Right atrium auricular region (tissue), 2 donors: ENCODE measurements at regions not wholly inside any gene's neighbourhood (a gene's known extent, or its start where the extent isn't known, plus 50 kb on each side); places are given as distances from the start of the nearest gene placed in this dataset.

Source experiments
- DNase-seq: peaks from one replicate; pipeline ENCODE4 v3.0.0-alpha.2; 2019; ENCODE audit warnings: low spot score
- H3K27ac ChIP-seq, 2 donors: fragments of 200-600 bp; sonication (generic); 1 replicate in 1 of 2; 2 replicates in 1 of 2; pipeline ENCODE4 v1.5.1; 2016 to 2019
- H3K27me3 ChIP-seq, 2 donors: fragments of 200-600 bp; sonication (generic); one replicate each; pipeline versions ENCODE4 v1.5.1 to v1.6.0; 2017 to 2019
- H3K36me3 ChIP-seq: fragments of 200-600 bp; sonication (generic); one replicate; pipeline ENCODE4 v1.5.1; 2016
- H3K4me1 ChIP-seq, 2 donors: fragments of 200-600 bp; sonication (generic); one replicate each; pipeline versions ENCODE4 v1.5.1 to v1.6.0; 2017 to 2019
- H3K4me3 ChIP-seq, 2 donors: fragments of 200-600 bp; sonication (generic); 1 replicate in 1 of 2; 2 replicates in 1 of 2; pipeline ENCODE4 v1.5.1; 2017 to 2019; ENCODE audit warnings: mild to moderate bottlenecking in 1 of 2, moderate library complexity in 1 of 2
- H3K9me3 ChIP-seq, 2 donors: fragments of 200-600 bp; sonication (generic); one replicate each; pipeline ENCODE4 v1.5.1; 2019
- CTCF ChIP-seq, 2 donors: fragments of 200-600 bp; sonication (generic); IDR thresholded peaks; one replicate each; pipeline ENCODE4 v1.5.1; 2019; ENCODE audit warnings: antibody characterized with exemption in 2 of 2

- Histone ChIP-seq H3K4me3 (no peak overlapping the region), H3K27me3 (no peaks in the 10 kb centered on the region), H3K9me3 (no peaks in the 10 kb centered on the region), H3K36me3 (peaks cover 4% of the 10 kb centered on the region), H3K4me1 (no peaks in the 10 kb centered on the region), H3K27ac (no peak overlapping the region)
- TF ChIP-seq CTCF (IDR thresholded peaks at IDR 0.05), result no peak
- no peak for DNase-seq
These were observed 312.8 kb upstream of the RGS6 start for GRCh38 chr14:71619472-71619871.

GRCh38 chr14:71620401-71620800, 311.8 kb upstream of the RGS6 start:
- H3K27me3 ChIP-seq, result no peaks in the 10 kb centered on the region
- no peak overlapping the region for H3K27ac ChIP-seq
- TF ChIP-seq CTCF (IDR thresholded peaks at IDR 0.05), result no peak
- H3K4me1 ChIP-seq, result no peaks in the 10 kb centered on the region
- H3K36me3 ChIP-seq, result peaks cover 4% of the 10 kb centered on the region
- H3K9me3 ChIP-seq, result no peaks in the 10 kb centered on the region
- DNase-seq, result no peak
- no peak overlapping the region for H3K4me3 ChIP-seq

- no peak for TF ChIP-seq CTCF (IDR thresholded peaks at IDR 0.05)
- H3K4me1 ChIP-seq, result no peaks in the 10 kb centered on the region
- no peak for DNase-seq
- H3K4me3 ChIP-seq, result no peak overlapping the region
- no peaks in the 10 kb centered on the region for H3K9me3 ChIP-seq
- H3K27me3 ChIP-seq, result no peaks in the 10 kb centered on the region
- peaks cover 4% of the 10 kb centered on the region for H3K36me3 ChIP-seq
- no peak overlapping the region for H3K27ac ChIP-seq
These were observed 311.0 kb upstream of the RGS6 start for GRCh38 chr14:71621276-71621675.

GRCh38 chr14:71621980-71622605, 310.1 kb upstream of the RGS6 start:
- Histone ChIP-seq H3K27ac (no peak overlapping the region), H3K9me3 (no peaks in the 10 kb centered on the region), H3K4me1 (no peaks in the 10 kb centered on the region), H3K27me3 (no peaks in the 10 kb centered on the region), H3K4me3 (no peak overlapping the region), H3K36me3 (peaks cover 4% of the 10 kb centered on the region)
- TF ChIP-seq CTCF (IDR thresholded peaks at IDR 0.05), result no peak
- DNase-seq, result no peak

- no peak overlapping the region for H3K27ac ChIP-seq
- no peak overlapping the region for H3K4me3 ChIP-seq
- H3K9me3 ChIP-seq, result no peaks in the 10 kb centered on the region
- H3K36me3 ChIP-seq, result peaks cover 4% of the 10 kb centered on the region
- DNase-seq, result no peak
- no peaks in the 10 kb centered on the region for H3K27me3 ChIP-seq
- TF ChIP-seq CTCF (IDR thresholded peaks at IDR 0.05), result no peak
- H3K4me1 ChIP-seq, result no peaks in the 10 kb centered on the region
These were observed 308.3 kb upstream of the RGS6 start for GRCh38 chr14:71623939-71624338.

GRCh38 chr14:71625175-71625574, 307.1 kb upstream of the RGS6 start:
- H3K4me3 ChIP-seq, result no peak overlapping the region
- no peaks in the 10 kb centered on the region for H3K27me3 ChIP-seq
- no peak overlapping the region for H3K27ac ChIP-seq
- no peaks in the 10 kb centered on the region for H3K9me3 ChIP-seq
- no peaks in the 10 kb centered on the region for H3K4me1 ChIP-seq
- peaks cover 4% of the 10 kb centered on the region for H3K36me3 ChIP-seq
- DNase-seq, result no peak
- no peak for TF ChIP-seq CTCF (IDR thresholded peaks at IDR 0.05)
